Activated CD4-positive, CD25-positive, alpha-beta regulatory T cell (primary cell): ENCODE measurements at regions not wholly inside any gene's neighbourhood (a gene's known extent, or its start where the extent isn't known, plus 50 kb on each side); places are given as distances from the start of the nearest gene placed in this dataset.
"Not testable (repeated sequence)": the region's sequence is repeated elsewhere in the genome, so short reads cannot be mapped to it uniquely, and the experiment has no call there.

ENCODE experiments used
- DNase-seq, 4 experiments: peaks; one replicate each; lab custom pipeline; 2025; lab: John Stamatoyannopoulos, UW

- not testable (repeated sequence) for DNase-seq
Observed at GRCh38 chr9:41839786-41840185, 289.4 kb downstream of the CNTNAP3B start.

- DNase-seq = not testable (repeated sequence)
Observed at GRCh38 chr9:41838953-41839352, 290.3 kb downstream of the CNTNAP3B start.

- not testable (repeated sequence) for DNase-seq
Observed at GRCh38 chr9:41838562-41838851, 290.7 kb downstream of the CNTNAP3B start.

- DNase-seq = not testable (repeated sequence)
Observed at GRCh38 chr9:41837684-41838561, 291.3 kb downstream of the CNTNAP3B start.

- DNase-seq = not testable (repeated sequence)
Observed at GRCh38 chr9:41833108-41833507, 296.1 kb downstream of the CNTNAP3B start.

- DNase-seq = not testable (repeated sequence)
Observed at GRCh38 chr9:41824723-41825122, 304.5 kb downstream of the CNTNAP3B start.

- not testable (repeated sequence) for DNase-seq
Observed at GRCh38 chr9:41802706-41803105, 326.5 kb downstream of the CNTNAP3B start.

- not testable (repeated sequence) for DNase-seq
Observed at GRCh38 chr9:41798684-41799083, 330.5 kb downstream of the CNTNAP3B start.

GRCh38 chr9:41790719-41791363, 338.4 kb downstream of the CNTNAP3B start:
- not testable (repeated sequence) for DNase-seq

- DNase-seq = not testable (repeated sequence)
Observed at GRCh38 chr9:41790007-41790406, 339.2 kb downstream of the CNTNAP3B start.

GRCh38 chr9:41789387-41789786, 339.8 kb downstream of the CNTNAP3B start:
- not testable (repeated sequence) for DNase-seq

- not testable (repeated sequence) for DNase-seq
Observed at GRCh38 chr9:41787951-41788350, 341.3 kb downstream of the CNTNAP3B start.

- DNase-seq = not testable (repeated sequence)
Observed at GRCh38 chr9:41787270-41787669, 342.0 kb downstream of the CNTNAP3B start.

GRCh38 chr9:41784006-41784405, 345.2 kb downstream of the CNTNAP3B start:
- DNase-seq = not testable (repeated sequence)

GRCh38 chr9:41783070-41783810, 346.0 kb downstream of the CNTNAP3B start:
- DNase-seq = not testable (repeated sequence)

GRCh38 chr9:41781899-41782298, 347.3 kb downstream of the CNTNAP3B start:
- not testable (repeated sequence) for DNase-seq

GRCh38 chr9:41779897-41780406, 349.3 kb downstream of the CNTNAP3B start:
- DNase-seq = not testable (repeated sequence)

GRCh38 chr9:41779192-41779591, 350.0 kb downstream of the CNTNAP3B start:
- not testable (repeated sequence) for DNase-seq

- not testable (repeated sequence) for DNase-seq
Observed at GRCh38 chr9:41778535-41779071, 350.6 kb downstream of the CNTNAP3B start.

- DNase-seq = not testable (repeated sequence)
Observed at GRCh38 chr9:41777536-41777935, 351.7 kb downstream of the CNTNAP3B start.

- not testable (repeated sequence) for DNase-seq
Observed at GRCh38 chr9:41772541-41772940, 356.7 kb downstream of the CNTNAP3B start.

GRCh38 chr9:41771693-41772092, 357.5 kb downstream of the CNTNAP3B start:
- DNase-seq = not testable (repeated sequence)
